ENCODE measurements at regions not wholly inside any gene's neighbourhood (a gene's known extent, or its start where the extent isn't known, plus 50 kb on each side); places are given as distances from the start of the nearest gene placed in this dataset.
"Not testable (repeated sequence)": the region's sequence is repeated elsewhere in the genome, so short reads cannot be mapped to it uniquely, and the experiment has no call there.

DNA sequence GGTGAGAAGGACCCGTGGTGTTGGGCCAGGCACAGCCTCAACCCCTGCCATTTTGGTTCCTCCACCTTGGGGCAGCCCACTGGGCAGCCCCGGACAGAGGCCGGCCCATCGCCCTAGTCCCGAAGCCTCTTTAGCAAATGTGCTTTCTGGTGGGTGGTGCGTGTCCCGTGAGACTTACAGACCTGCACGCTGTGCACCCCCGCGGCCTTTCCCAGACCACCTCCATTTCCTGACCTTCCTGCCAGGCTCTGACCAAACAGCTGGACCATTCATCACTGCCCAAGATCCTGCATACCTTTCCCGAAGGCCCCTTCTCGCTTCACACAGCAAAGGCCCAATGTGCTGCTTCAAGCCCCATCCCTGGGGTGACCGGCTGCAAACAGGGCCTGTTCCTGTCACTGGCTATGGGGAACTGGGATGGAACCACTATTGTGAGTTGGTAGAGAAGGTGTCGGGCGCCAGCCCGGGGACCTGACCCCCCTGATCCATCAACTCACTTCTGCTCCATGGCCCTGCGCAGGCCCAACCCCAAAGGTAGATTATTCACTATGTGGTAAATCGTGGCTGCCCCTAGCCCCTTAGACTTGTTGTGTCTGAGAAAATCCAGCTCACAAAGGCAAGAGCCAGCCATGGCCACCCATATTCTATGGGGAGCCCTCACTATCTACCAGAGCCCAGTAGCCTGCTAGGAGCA lies 341.0 kb downstream of the EIPR1 start:
- DNase-seq (ENCODE audit: low read depth in 2 of 2), result no peak

DNA sequence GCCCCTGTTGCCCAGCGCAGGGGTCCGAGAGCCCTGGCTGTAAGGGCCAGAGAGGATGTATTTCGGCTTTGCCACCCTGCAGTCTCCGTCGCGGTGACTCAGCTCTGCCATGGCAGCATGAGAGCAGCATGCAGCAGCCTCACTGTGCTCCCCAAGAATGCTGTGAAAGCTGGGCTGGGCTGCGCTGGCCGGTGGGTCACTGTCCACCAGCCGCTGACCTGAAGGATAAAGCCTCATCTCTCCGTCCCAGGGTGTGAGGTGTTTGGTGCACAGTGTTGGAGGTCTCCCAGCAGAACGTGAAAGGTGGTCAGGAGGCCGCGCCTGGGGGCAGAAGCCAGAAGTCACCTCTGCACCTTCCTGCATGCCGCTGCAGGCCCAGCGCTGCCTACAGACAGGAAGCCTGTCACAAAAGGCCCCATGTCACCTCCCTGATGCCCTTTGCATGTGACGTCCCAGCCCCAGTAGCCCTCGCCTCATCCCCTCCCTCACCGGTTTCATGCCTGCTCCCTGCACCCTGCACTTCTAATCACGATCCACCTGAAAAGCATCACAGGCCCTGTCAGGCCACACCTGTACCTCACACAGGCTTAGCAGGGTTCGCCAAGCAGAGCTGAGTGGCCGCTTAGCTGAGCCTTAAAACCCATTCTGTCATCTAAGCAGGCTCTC lies 342.1 kb downstream of the EIPR1 start:
- no peak for DNase-seq (ENCODE audit: low read depth in 2 of 2)

DNA sequence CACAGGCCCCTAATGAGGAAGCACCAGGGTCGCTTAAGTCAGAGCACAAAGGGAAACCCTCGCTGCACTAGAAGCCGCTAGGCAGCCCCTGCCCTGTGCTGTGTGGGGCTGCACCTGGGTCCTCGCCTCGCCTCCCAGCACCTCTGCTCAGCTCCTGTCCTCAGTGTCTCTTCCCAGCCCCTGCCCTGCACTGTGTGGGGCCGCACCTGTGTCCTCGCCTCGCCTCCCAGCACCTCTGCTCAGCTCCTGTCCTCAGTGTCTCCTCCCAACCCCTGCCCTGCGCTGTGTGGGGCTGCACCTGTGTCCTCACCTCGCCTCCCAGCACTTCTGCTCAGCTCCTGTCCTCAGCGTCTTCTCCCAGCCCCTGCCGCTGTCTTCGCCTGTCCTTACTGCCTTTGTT lies 342.8 kb downstream of the EIPR1 start:
- DNase-seq (ENCODE audit: low read depth in 2 of 2), result no peak

DNA sequence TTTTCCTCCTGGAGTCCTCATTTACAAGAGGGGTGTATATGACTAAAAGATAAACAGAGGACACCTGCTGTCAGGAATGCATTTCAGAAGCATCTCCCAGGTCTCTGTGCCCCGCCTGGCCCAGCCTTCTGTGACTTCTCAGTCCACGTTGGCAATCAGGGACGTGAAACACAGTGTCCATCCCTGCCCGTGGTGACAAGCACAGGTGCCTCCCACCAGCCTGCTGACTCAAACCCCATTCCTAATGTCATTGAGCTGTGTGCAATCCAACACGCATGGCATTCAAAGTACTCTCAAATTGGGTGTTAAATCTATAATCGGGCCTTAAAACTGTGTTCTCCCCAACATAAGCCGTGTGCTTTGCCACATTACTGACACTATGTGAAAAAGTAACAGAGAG lies 343.2 kb downstream of the EIPR1 start:
- no peak for DNase-seq (ENCODE audit: low read depth in 2 of 2)

DNA sequence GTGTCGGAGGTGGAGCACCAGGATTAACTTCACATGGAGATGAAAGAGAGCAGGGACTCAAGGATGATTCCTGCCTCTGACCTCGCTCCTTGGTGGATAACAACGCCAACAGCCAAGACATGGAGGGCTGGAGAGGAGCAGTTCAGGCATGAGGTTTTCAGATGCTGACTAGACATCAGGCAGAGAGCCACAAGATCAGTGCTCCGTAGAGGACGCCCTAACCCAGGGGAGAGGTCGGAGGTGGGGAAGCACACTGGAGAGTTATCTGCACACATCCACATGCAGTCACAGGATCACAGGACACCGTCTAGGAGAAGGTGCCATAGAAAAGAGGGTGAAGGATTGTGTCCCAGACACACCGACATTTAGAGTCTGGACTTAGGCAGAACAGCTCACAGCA lies 344.3 kb downstream of the EIPR1 start:
- DNase-seq (ENCODE audit: low read depth in 2 of 2), result no peak

DNA sequence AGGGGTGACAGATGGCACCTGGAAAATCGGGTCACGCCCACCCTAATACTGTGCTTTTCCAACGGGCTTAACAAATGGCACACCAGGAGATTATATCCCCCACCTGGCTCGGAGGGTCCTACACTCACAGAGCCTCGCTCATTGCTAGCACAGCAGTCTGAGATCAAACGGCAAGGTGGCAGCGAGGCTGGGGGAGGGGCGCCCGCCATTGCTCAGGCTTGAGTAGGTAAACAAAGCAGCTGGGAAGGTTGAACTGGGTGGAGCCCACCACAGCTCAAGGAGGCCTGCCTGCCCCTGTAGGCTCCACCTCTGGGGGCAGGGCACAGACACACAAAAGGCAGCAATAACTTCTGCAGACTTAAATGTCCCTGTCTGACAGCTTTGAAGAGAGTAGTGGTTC lies 346.8 kb downstream of the EIPR1 start:
- not testable (repeated sequence) for DNase-seq (ENCODE audit: low read depth in 2 of 2)

DNA sequence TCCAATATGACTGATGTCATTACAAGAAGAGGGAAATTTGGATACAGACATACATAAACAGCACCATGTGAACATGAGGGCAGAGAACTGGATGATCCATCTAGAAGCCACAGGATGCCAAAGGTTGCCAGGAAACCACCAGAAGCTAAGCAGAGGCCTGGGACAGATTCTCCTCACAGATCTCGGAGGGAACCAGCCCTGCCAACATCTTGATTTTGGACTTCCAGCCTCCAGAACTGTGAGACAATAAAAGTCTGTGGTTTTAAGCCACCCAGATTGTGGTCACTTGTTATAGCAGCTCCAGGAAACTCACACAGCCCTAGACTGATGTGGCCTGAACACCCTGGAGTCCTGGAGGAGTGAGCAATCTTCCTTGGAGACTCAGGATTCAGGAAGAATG lies 351.6 kb downstream of the EIPR1 start:
- no peak for DNase-seq (ENCODE audit: low read depth in 2 of 2)

DNA sequence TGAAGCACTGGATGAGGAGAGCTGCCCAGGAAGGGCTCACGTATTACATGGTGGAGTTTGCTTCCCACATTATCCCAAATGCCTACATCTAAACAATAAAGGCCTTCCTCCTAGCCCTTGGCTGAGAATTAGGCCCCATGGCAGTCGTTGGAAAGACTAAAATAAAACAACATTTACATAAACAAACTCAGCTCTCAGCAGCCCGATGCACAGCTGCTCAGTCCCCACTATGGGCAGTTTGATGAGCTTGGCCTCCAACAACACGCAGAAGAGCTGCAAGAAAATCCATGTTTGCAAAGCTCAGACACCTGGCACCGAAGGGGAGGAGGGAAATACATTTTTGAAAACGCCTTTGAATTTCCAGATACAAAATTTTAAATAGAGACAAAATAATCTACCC lies 352.4 kb downstream of the EIPR1 start:
- no peak for DNase-seq (ENCODE audit: low read depth in 2 of 2)

DNA sequence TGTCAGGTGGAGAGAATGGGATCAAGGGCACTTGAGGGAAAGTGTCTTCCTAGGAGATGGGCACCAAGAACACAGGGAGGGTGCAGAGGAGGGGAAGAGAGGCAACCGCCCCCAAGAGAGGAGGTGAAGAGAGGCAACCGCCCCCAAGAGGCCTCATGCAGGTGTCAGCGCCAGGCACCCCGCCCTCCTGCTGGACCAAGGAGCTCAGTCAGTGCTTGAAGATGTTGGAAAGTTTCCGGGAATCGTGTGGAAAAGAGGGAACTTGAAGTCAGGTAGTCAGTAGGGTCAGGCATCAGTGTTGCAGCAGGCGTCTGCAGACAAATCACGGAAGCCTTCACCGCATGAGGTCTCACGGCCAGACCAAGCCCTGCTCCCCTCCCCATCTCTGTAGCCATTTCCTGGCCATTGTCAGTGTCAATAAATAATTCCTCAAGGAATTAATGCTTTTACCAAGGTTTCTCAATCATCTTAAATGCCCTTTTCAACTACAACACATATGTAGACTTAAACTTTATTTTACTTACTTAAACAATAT lies 353.1 kb downstream of the EIPR1 start:
- no peak for DNase-seq (ENCODE audit: low read depth in 2 of 2)

DNA sequence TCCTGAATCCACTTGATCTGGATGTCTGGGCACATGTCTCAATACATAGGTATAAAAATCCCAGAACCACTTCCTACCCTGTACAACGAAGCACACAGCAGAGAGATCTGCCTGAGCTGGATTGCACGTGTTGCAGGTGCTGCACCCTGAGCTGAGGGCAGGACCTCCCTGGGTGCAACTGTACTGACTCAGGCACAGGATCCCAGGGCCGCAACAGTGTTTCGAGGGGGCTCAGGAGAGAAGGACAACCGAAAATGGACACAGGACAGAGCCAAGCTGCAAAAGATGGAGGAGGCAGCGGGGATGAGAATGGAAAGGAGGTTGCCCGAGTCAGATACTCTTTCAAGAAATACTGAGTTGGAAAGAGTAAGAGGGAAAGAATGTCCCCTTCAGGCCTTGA lies 354.1 kb downstream of the EIPR1 start:
- DNase-seq (ENCODE audit: low read depth in 2 of 2), result no peak

DNA sequence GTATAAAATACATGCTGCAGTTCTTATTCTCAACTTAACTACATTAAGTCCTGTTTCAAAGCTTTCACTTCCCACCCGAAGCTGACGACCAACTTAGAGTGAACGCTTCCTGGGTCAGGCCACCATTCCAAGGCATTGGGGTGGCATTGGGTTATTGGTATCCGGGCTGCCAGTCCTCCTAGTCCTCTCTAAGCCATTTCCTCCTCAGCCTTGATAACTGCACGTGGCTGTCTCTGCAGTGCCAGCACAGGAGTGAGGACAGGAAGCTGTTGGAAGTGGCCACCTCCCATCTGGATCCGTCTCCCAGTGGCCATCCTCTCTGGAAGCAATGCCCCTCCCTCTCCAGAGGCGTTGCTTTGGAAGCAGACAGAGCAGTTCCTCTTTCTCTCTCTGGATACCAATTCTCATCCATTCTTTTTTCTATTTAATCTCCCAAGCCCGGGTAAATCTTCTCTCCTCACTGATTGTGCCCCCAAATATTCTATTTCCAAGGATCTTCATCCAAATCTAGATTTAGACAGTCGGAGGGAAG lies 354.7 kb downstream of the EIPR1 start:
- DNase-seq (ENCODE audit: low read depth in 2 of 2), result no peak

DNA sequence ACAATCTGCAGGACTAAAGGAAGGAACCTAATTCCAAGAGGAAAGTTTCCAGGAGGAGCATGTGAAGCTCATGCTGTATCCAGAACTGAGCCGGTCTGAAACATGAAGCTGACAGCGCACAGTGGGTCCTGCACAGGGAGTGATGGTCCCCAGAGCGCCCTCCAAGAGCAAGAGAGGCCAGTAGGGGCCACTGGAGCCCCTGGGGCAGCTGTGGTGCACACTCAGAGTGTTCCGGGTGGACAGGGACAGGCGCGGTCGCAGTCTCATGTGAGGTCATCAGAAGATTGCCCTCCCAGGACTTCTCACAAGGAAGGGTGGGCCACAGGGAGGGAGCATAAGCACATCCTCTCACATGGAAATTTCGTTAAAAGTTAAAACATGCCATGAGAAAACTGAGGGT lies 355.9 kb downstream of the EIPR1 start:
- DNase-seq (ENCODE audit: low read depth in 2 of 2), result no peak

DNA sequence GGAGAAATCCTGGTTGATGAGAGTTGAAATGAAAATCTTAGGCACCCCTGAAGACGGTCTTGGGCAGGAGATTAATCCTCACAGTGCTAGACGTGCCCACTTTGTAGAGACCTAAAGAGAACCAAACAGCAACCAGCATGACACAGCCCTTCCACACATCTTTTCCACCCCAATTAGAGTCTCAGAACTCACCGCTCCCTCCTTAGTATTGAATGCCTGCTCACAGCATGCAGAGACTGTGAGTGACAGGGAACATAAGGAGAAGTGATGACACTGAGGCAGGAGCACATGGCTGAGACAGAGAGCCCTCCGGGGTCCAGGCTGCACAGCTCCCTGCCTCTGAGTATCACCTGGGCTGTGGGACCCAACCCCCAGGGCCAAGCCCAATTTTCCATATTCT lies 367.6 kb downstream of the EIPR1 start:
- DNase-seq (ENCODE audit: low read depth in 2 of 2), result no peak

DNA sequence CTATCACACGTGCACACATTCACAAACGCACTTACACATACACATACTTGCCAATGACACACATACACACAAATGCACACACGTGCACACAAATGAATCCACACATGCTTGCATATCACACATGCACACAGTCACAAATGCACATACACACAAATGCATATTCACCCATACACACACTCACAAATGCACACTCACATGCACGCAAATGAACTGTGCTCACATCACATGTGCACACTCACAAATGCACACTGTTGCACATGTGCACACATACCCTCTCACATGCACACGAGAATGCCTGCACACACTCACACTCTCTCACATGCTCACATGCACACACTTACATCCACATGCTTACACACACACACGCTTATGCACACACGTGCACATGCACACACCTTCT lies 368.1 kb downstream of the EIPR1 start:
- DNase-seq (ENCODE audit: low read depth in 2 of 2), result no peak

DNA sequence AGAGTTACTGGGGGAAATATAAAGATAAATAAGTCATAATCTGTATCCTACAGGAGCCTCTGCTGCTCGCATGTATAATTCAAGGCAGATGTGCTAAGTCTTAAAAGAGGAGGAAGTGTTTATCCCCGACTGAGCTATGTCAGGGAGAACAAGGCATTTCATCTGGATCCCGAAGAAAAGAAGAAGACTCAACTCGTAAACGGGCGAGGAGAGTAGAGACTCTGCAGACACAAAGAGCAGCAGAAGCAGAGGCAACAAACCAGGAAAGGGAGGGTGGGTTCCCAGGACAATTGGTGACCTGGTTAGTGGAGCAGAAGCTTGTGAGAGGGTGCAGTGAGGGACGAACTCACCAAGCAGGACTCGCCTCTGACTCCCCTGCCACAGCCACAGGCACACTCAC lies 368.6 kb downstream of the EIPR1 start:
- DNase-seq (ENCODE audit: low read depth in 2 of 2), result no peak

DNA sequence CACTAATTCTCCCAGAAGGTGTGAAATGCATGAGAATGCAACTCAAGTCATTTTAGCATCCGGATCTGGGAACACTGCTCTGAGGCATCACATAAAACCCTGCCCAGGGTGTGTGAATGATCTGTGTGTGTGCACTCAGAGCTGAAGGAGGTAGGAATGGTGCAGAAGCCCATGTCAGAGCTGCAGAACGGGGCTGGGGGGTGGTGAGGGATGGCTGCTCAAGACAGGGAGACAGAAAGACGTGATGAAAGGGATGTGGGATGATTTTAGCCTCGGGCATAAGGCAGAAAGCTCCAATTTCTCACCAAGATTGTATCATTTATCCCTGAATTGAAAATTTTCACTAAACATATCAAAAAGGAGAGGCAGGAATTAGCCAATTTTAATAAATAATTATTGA lies 369.1 kb downstream of the EIPR1 start:
- no peak for DNase-seq (ENCODE audit: low read depth in 2 of 2)

DNA sequence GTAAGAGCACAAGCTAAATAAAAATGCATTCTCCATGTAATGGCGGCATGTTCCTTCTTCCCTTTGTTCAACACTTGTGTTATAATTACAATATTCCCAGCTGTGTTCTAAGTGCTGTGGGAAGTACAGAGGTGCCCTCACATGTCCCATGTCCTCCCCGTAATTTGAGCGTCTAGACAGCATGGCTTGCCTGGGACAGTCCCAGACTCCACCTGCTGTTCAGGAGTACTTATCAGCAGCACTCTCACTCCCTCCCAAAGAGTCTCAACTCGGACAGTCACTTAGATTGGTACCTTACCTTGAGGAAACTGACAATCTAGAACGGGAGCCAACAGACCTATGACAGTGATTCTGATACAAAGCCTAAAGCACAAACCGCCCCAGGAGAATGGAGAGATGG lies 370.5 kb downstream of the EIPR1 start:
- no peak for DNase-seq (ENCODE audit: low read depth in 2 of 2)

DNA sequence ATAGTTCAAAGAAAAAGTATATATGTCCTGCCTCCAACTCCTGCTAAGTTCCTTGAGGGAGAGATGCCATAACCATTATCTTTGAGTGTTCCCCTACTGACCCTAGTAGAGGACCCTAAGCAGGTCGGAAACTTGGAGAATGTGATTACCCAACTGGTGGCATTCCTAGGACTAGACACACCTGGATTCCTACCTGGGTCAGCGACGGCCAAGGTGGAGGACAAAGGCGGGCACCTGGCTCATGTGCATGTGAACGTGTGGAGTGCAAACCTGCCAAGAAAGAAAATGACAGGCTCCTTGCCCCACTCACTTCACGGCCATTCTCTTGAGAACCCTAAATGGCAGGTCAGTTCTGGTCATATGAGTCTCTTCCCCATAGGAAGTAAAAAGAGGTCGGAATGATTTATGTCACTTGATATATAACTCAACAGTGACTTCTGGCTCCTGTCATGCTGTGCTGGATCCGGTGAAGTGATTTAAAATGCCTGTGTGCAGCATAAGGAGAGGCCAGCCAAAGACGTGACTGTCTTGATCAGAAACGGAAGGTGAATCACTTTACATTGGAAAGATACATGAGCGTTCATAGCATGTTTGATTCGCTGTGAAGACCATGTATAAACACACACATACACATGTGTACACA lies 371.6 kb downstream of the EIPR1 start:
- no peak for DNase-seq (ENCODE audit: low read depth in 2 of 2)

DNA sequence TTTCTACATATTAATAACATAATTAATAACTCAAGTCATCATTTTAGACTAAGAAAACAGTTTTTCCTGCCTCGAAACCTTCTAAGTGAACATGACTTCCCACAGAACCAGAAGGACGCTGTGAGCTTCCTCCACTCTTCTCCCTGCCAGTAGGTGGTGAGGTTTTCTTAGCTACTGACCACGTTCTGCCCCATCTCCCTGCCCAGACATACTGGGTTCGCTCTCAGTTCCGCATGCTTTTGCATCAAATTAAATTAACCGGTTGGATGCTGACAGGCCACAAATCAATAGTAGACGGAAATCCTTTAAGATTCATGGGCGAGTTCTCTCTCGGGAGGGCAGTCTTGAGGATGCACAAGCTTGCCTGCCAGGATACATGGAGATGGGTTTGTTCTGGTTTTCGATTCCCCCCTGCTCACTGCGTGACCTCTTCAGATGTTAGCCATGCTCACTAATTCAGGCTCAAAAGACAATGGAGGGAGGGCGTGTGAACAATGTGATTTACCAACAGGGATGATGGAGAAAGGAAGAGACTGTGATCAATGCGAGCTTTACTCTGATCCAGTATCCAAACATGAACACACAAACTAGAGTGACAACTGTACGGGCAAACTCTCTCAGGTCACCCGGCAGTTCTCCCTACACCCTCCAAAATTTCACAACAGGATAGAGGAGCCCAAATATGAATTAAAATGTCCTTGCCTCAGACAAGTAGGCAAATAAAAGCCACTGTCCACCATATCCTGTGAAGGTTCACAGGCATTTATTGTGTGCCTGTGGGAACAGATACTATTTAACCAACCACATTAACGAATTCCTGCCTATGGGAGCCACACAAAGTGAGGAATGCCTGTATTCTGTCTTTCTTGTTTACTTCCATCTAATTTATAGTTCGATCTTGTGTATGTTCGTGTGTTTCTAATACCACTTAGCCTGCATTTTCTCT lies 375.7 kb downstream of the EIPR1 start:
- no peak for DNase-seq (ENCODE audit: low read depth in 2 of 2)

DNA sequence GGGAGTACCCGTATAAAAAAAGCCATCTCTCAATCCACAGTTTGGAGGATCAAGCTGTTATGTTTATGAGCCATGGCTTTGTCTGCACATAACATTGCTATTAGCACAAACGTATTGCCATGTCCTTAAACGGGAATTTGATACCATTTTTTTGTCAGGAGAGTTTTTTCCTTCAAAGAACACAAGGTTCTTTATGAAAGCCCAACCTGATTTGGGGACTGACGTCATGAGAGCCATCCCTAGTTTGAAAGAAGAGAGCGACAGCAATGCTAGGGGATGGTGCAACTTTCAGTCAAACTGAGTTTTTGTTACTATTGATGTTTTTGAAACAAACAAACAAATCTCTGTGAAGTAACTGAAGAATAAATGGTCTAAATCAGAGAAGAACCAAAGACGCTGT lies 376.6 kb downstream of the EIPR1 start:
- DNase-seq (ENCODE audit: low read depth in 2 of 2), result no peak

DNA sequence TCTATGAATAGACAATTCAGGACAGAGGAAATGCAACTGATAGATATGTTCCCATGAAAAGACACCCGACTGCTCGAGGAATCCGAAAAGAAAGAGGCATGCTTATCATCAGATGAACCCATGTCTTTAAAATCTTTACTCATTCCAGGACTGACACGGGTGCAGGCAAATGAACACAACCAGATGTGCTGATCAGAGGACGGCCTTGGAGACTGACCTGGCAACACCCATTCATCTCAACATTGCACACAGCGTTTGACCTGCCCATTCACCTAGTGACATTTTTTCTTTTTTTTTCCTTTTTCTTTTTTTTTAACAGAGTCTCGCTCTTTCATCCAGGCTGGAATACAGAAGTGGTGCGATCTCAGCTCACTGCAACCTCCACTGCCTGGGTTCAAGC lies 377.5 kb downstream of the EIPR1 start:
- DNase-seq (ENCODE audit: low read depth in 2 of 2), result no peak

DNA sequence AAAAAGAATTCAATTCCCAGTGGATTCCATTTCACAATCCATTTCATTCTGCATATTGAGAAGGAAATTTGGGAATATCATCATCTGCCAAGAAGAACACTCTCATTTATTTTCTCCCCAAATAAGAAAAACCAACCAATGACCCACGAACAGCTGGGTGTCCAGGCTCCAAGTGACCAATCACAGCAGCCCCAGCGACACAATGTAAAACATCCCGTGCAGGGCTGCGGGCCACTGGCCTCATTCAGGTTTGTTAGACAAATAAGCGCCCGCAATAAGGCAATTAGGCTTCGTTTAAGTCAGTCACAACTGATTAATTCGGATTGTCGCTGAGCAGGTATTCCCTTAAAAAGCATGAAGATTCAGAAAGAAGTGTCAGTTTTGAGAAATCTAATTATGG lies 378.6 kb downstream of the EIPR1 start:
- no peak for DNase-seq (ENCODE audit: low read depth in 2 of 2)
